ENCODE measurements at regions not wholly inside any gene's neighbourhood (a gene's known extent, or its start where the extent isn't known, plus 50 kb on each side); places are given as distances from the start of the nearest gene placed in this dataset.
"Not testable (repeated sequence)": the region's sequence is repeated elsewhere in the genome, so short reads cannot be mapped to it uniquely, and the experiment has no call there.

DNA sequence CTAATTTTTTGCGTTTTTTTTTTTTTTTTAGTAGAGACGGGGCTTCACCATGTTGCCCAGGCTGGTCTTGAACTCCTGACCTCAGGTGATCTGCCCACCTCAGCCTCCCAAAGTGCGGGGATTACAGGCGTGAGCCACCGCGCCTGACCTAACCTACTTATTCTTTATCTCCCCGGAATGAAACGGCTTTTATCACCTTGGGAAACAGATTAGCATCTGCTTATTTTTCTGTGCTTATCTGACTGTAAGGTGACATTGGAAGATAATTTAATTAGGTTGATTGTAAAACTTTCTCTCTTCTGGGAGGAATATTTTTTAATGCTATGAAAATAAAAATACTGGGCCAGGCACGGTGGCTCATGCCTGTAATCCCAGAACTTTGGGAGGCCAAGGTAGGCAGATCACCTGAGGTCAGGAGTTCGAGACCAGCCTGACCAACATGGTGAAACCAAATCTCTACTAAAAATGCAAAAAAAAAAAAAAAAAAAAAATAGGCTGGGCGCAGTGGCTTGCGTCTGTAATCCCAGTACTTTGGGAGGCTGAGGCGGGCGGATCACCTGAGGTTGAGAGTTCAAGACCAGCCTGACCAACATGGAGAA lies 70.2 kb upstream of the METTL9 start:
- intact Hi-C loops (cut with DNase I): loop anchor here (10.0 kb wide), 1 partner anchor 224 kb away; no protein-coding TSS in a partner anchor

DNA sequence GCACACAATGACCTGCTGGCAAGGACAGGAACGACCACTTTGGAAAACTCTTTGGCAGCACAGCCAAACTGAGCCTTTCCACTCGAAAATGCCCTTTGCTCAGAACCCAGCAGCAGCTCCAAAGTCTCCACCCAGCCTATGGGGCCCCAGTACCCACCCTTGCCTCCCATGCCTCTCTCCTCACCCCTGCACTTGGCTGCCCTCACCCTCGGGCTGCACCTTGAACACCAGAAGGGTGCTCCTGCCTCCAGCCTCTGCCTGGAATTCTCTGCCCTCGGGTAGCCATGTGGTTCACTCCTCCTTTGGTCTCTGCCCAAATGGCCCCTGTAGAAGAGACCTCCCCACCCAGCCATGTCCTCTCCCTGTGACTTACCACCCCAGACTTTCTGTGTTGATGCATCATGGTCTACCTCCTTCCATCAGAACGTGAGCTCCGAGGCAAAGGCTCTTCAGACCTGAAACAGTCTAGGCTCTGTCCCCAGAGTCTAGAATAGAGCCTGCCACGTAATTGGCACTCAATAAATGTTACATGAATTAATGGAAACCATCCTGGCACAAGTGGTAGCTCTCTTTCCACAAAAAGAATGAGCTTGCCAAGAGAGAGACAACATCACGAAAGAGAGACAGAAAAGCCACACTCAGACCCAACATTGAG lies 68.5 kb upstream of the METTL9 start:
- DNase-seq: peak in 2 of 10 donors; percentile 45 to 70
- intact Hi-C loops (cut with DNase I): not testable (repeated sequence)

More for the DNA sequence above, 70.2 kb upstream of the METTL9 start:
- DNase-seq: peak in 3 of 10 donors; percentile 58 to 79 (median 58)

DNA sequence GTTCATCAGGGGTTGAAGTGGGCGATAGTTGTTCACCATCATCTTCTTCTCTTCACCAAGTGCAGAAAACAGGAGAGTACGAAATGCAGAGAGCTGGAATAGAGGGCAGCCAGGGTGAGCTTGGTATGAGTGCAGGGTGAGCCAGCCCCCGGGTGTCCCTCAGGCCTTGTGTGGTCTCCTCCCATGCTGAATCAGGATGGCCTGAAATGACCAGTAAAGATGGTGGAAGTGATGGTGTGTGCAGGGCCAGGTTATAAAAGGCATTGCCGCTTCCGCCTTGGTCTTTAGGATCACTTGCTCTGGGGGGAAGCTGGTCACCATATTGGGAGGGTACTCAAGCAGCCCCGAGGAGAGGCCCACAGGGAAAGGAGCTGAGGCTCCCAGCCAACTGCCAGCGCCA lies 66.4 kb upstream of the METTL9 start:
- intact Hi-C loops (cut with DNase I): not testable (repeated sequence)
- DNase-seq: peak in 2 of 10 donors; percentile 37 to 52

- peak in 2 of 10 donors; percentile 37 to 45 for DNase-seq
- intact Hi-C loops (cut with DNase I): not testable (repeated sequence)
These were observed 65.9 kb upstream of the METTL9 start for GRCh38 chr16:21533474-21533873.

DNA sequence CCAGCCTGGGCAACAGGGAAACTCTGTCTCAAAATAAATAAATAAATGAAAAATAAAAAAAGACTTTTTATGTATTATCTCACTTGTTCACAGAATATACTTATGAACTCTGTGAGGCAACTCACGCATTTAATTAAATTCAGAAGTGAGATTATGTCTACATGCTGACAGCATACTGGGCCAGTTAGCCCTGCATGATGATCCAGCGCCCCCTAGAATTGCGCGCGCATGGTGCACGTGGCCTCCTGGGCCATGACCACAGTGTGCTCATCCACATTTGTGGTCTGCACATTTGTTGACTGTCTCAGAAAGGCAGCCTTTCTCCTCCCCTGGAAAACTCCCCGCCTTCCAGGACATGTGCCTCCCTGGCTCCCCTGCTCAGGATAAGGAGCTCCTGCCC lies 64.8 kb upstream of the METTL9 start:
- DNase-seq: peak in 3 of 10 donors; percentile 52 to 67 (median 60)
- intact Hi-C loops (cut with DNase I): not testable (repeated sequence)

GRCh38 chr16:21535201-21535600 lies 64.2 kb upstream of the METTL9 start:
- intact Hi-C loops (cut with DNase I): not testable (repeated sequence)
- DNase-seq: peak in 2 of 10 donors; percentile 20 to 46

GRCh38 chr16:21536740-21537139 lies 62.6 kb upstream of the METTL9 start:
- intact Hi-C loops (cut with DNase I): not testable (repeated sequence)
- peak in 3 of 10 donors; percentile 42 to 67 (median 54) for DNase-seq

DNA sequence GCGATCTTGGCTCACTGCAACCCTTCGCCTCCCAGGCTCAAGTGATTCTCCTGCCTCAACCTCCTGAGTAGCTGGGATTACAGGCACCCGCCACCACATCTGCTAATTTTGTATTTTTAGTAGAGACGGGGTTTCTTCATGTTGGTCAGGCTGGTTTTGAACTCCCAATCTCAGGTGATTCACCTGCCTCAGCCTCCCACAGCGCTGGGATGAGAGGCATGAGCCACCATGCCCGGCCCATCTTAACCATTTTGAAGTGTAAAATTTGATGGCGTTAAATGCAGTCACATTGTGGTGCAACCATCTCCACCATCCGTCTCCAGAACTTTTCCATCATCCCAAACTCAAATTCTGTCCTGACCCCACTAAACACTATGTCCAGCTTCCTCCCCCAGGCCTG lies 61.8 kb upstream of the METTL9 start:
- peak in 3 of 10 donors; percentile 21 to 62 (median 25) for DNase-seq
- intact Hi-C loops (cut with DNase I): not testable (repeated sequence)

- DNase-seq: peak in 3 of 10 donors; percentile 55 to 82 (median 64)
- intact Hi-C loops (cut with DNase I): not testable (repeated sequence)
These were observed 60.2 kb upstream of the METTL9 start for GRCh38 chr16:21539107-21539618.

DNA sequence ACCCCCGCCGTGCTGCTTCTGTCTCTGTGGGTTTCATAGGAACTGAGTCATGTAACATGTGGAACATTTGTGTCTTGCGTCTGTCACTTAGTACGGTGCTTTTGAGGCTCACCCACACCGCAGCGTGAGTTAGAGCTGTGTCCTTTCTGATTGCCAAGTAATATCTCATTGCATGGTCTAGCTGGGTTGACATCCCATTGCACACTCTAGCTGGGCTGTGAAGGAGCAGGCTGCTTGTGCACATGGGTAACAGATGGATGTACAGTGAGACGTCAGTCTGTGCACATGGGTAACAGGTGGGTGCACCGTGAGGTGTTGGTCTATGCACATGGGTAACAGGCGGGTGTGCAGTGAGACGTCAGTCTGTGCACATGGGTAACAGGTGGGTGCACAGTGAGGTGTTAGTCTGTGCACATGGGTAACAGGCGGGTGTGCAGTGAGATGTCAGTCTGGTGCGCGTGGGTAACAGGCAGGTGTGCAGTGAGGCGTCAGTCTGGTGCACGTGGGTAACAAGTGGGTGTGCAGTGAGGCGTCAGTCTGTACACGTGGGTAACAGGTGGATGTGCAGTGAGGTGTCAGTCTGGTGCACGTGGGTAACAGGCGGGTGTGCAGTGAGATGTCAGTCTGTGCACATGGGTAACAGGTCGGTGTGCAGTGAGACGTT lies 58.5 kb upstream of the METTL9 start:
- DNase-seq: peak in 5 of 10 donors; percentile 33 to 92 (median 85)
- intact Hi-C loops (cut with DNase I): not testable (repeated sequence)

DNA sequence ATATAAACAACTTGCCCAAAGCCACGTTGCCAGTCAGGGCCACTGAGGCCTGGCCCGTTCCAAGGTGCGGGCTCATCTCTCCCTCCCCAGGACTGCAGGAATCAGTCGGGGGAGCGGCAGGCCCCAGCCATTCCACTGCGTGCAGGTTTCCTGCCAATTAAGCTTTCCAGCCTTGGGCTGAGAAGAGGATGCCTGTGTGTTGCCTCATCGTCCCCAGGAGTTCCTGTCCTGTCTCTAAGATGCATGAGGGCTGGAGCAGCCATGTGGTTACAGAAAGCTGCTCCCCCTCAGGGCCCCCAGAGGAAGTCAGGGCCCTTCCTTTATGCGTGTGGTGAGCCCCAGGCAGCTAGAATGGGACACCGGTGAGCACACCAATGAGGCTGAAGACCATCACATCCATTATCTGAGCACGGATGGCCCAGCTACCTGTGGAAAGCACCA lies 57.7 kb upstream of the METTL9 start:
- intact Hi-C loops (cut with DNase I): not testable (repeated sequence)
- peak in 3 of 10 donors; percentile 41 to 85 (median 77) for DNase-seq

GRCh38 chr16:21542075-21542474 lies 57.3 kb upstream of the METTL9 start:
- intact Hi-C loops (cut with DNase I): not testable (repeated sequence)
- DNase-seq: peak in 3 of 10 donors; percentile 17 to 55 (median 19)

DNA sequence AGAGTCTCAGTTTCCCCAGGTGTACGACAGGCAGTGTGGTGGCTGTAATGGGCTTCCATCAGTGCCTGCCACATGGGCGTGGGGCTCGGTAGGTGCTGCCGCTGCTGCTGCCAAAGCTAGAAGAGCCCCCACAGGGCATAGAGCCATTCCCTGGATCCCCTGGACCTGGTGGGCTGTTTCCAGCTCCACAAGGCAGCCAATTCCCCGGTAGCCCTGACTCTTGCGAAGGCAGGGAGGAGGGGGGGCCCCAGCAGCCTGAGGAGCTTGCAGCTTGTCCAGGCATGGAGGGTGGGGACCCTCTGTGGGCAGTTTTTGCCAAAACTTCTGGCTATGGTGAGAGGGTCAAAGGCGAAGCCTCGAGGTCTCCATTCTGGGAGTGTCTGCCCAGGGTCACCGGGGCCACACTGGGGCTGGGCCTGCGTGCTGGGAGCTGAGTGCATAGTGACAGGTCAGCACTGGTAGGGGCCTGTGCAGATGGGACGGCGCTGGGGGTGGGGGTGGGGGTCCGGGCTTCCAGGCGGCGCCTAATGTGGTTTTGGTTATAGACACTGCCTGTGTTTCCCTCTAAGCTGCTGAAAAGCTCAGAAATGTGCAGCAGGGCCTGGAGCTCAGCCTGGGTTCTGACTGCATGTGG lies 56.8 kb upstream of the METTL9 start:
- peak in 3 of 10 donors; percentile 29 to 67 (median 40) for DNase-seq
- intact Hi-C loops (cut with DNase I): not testable (repeated sequence)

DNA sequence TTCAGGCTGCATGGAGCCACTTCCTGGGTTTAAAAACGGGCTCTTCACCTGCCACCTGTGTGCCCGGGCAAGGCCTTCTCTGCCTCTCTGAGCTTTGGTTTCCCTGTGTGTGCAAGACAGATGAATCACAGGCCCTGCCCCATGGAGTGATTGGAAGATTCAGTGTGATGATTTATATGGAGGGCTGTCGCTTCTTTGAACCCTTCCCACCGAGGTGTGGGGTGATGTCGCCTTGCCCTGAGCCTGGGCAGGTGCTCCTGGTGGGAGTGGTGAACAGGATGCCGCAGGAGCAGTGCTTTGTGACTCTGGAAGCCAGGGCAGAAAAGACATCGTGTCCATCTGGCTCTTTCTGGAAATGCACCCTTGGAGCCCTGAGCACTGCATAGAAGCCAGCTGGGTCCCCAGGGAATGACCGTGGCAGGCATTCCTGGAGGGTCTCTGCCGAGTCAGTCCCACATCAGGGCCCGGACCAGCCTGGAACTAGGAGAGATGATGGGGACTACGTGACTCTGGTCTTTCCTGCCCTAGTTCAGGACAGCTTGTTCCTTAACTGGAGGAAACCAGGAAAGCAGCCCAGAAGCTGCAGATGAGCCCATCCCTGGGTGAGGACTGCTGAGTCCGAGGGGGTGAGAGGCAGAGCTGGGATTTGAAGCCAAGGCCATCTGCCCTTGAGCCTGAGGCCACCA lies 56.1 kb upstream of the METTL9 start:
- peak in 3 of 10 donors; percentile 64 to 79 (median 66) for DNase-seq
- intact Hi-C loops (cut with DNase I): not testable (repeated sequence)

DNA sequence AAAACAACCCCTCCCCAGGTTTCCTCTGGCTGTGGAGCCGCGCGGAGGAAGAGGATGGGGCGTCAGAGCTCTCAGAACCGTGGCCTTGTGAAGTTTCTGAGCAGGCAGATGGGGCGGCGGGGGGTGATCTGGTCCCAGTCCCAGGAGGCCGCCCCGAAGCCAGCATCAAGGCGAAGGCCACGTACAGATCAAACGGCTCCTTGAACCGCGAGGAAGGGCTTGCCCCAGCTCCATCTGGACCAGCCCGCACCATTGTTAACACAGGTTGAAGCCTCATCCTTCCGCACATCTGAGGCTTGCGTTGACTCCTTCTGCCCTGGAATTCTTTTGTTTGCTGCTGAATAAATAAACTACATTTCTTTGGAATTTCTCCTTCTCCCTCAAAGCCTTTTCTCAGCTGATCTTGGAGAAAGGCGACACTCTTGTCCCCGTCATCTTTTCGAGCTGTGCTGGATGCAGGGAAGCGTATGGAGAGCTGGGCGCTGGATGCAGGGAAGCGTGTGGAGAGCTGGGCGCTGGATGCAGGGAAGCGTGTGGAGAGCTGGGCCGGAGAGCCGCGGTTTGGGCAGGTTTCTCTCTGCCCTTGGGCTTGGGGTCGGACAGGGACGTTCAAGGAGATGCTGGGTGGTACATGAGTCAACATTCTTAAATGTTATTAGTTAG lies 53.6 kb upstream of the METTL9 start:
- peak in 3 of 10 donors; percentile 71 to 86 (median 82) for DNase-seq
- intact Hi-C loops (cut with DNase I): not testable (repeated sequence)

GRCh38 chr16:21549396-21549795 lies 50.0 kb upstream of the METTL9 start:
- intact Hi-C loops (cut with DNase I): not testable (repeated sequence)
- peak in 2 of 10 donors; percentile 30 to 62 for DNase-seq
